DND-41 (cell line): ENCODE measurements at regions not wholly inside any gene's neighbourhood (a gene's known extent, or its start where the extent isn't known, plus 50 kb on each side); places are given as distances from the start of the nearest gene placed in this dataset.

Source experiments
- ATAC-seq: fragments of 200-7000 bp; cut with Tn5 transposase; 3 replicates; pipeline ENCODE4 v1.9.1; 2021; ENCODE audit warnings: low read depth; ENCODE audit not compliant: insufficient read depth
- DNase-seq: peaks from one replicate; pipeline ENCODE4 v3.0.0-alpha.2; 2020
- H2AFZ ChIP-seq: 2 replicates; pipeline ENCODE4 v1.6.0; 2012; ENCODE audit warnings: low read depth, low read length
- H3K27ac ChIP-seq: 2 replicates; pipeline ENCODE4 v1.5.1; 2012; ENCODE audit warnings: low read length, inconsistent platforms
- H3K27me3 ChIP-seq: fragments of 200-600 bp; sonication (generic); 2 replicates; pipeline ENCODE4 v1.6.0; 2012; ENCODE audit warnings: low read length, mild to moderate bottlenecking, inconsistent platforms; ENCODE audit not compliant: insufficient read depth, poor library complexity
- H3K36me3 ChIP-seq: 2 replicates; pipeline ENCODE4 v1.5.1; 2012; ENCODE audit warnings: low read length, inconsistent platforms; ENCODE audit not compliant: insufficient read depth
- H3K4me1 ChIP-seq: 2 replicates; pipeline ENCODE4 v1.5.1; 2012; ENCODE audit warnings: mild to moderate bottlenecking, low read length; ENCODE audit not compliant: insufficient read depth
- H3K4me2 ChIP-seq: 2 replicates; pipeline ENCODE4 v1.6.0; 2012; ENCODE audit warnings: mild to moderate bottlenecking, moderate library complexity, low read length, inconsistent platforms; ENCODE audit not compliant: insufficient read depth
- H3K4me3 ChIP-seq, 2 experiments: fragments of 200-600 bp in 1 of 2; shearing (Covaris generic) in 1 of 2; 2 replicates each; pipeline ENCODE4 v1.5.1; 2012 to 2016; ENCODE audit warnings: inconsistent platforms in 2 of 2, low read length in 2 of 2, mild to moderate bottlenecking in 2 of 2, low read depth in 1 of 2, moderate library complexity in 1 of 2
- H3K79me2 ChIP-seq: 2 replicates; pipeline ENCODE4 v1.6.0; 2012; ENCODE audit warnings: low read length, inconsistent platforms; ENCODE audit not compliant: insufficient read depth
- H3K9ac ChIP-seq: 2 replicates; pipeline ENCODE4 v1.6.0; 2012; ENCODE audit warnings: low read depth, mild to moderate bottlenecking, inconsistent platforms, low read length, moderate library complexity
- H3K9me3 ChIP-seq: 2 replicates; pipeline ENCODE4 v1.5.1; 2012; ENCODE audit warnings: low read length, moderate library complexity, mild to moderate bottlenecking, inconsistent platforms; ENCODE audit not compliant: insufficient read depth, severe bottlenecking
- H4K20me1 ChIP-seq: 2 replicates; pipeline ENCODE4 v1.6.0; 2012; ENCODE audit warnings: low read length; ENCODE audit not compliant: insufficient read depth
- EZH2 ChIP-seq: IDR thresholded peaks from 3 replicates; pipeline ENCODE4 v1.6.1; 2012; ENCODE audit warnings: borderline replicate concordance, low read depth, mild to moderate bottlenecking, moderate library complexity, low read length, inconsistent platforms; ENCODE audit not compliant: severe bottlenecking
- TF ChIP-seq, protein P1 (sequence below): IDR thresholded peaks from 2 replicates; pipeline ENCODE4 v1.5.1; 2012; ENCODE audit warnings: borderline replicate concordance, low read length, moderate library complexity, mild to moderate bottlenecking; ENCODE audit not compliant: poor library complexity, severe bottlenecking; ENCODE audit errors: extremely low read depth

- DNase-seq: no peak
- Histone ChIP-seq H3K4me1 (peaks cover 26% of the 10 kb centered on the region), H3K4me3 (no peak overlapping the region), H3K27ac (peak overlapping the region; percentile 59), H3K79me2 (no peaks in the 10 kb centered on the region), H3K4me2 (peak overlapping the region; percentile 57), H3K9me3 (peaks cover 2% of the 10 kb centered on the region), H3K27me3 (no peaks in the 10 kb centered on the region), H2AFZ (peak overlapping the region; percentile 69), H3K36me3 (no peaks in the 10 kb centered on the region), H3K9ac (peak overlapping the region; percentile 39; the same call in 1 of the 2 replicates), H4K20me1 (no peaks in the 10 kb centered on the region)
- ATAC-seq: peak; percentile 35; the same call in 1 of the 3 replicates
- TF ChIP-seq EZH2: no peak
- TF ChIP-seq, protein P1, sequence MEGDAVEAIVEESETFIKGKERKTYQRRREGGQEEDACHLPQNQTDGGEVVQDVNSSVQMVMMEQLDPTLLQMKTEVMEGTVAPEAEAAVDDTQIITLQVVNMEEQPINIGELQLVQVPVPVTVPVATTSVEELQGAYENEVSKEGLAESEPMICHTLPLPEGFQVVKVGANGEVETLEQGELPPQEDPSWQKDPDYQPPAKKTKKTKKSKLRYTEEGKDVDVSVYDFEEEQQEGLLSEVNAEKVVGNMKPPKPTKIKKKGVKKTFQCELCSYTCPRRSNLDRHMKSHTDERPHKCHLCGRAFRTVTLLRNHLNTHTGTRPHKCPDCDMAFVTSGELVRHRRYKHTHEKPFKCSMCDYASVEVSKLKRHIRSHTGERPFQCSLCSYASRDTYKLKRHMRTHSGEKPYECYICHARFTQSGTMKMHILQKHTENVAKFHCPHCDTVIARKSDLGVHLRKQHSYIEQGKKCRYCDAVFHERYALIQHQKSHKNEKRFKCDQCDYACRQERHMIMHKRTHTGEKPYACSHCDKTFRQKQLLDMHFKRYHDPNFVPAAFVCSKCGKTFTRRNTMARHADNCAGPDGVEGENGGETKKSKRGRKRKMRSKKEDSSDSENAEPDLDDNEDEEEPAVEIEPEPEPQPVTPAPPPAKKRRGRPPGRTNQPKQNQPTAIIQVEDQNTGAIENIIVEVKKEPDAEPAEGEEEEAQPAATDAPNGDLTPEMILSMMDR: no peak
Observed at GRCh38 chr5:50574121-50574520, 92.3 kb upstream of the PARP8 start.

DNA sequence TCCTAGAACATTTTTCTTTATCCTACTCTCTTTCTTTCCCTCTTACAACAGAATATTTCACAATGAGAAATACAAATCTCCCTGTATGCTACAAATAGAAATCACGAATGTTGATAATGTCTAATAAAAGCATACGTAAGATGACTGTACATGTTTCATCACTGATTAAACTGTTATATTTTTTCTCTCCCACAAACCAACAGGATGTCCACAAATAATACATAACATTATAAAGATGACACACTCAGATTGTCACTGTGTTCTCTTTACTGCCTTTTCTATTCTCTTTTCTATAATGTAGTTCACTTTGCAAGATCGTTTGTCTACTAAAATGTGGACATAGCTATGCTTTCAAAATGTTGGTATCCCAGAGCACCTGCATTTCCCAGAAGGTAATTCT is 90.7 kb upstream of the PARP8 start:
- H3K4me2 ChIP-seq: no peak overlapping the region

DNA sequence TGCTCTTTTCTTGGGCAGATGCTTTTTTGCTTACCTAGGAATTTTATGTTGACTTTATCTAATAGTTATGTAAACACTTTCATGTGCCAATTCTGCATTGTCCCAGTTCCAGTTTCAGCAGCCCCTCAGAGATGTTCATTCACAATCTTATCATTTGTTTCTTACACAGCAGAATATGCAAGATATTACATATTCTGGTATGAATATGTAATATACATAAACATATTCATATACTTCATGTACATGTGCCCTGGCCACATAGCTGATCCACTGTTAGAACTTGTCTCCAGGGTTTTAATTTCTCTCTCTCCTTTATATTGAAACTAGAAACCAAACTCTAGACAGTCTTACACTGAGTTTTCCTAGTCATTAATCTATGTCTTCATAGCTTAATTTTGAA is 90.2 kb upstream of the PARP8 start:
- Histone ChIP-seq H3K27ac (no peak overlapping the region), H3K36me3 (no peaks in the 10 kb centered on the region), H3K4me3 (no peak overlapping the region), H3K9me3 (no peaks in the 10 kb centered on the region), H3K27me3 (no peaks in the 10 kb centered on the region), H3K9ac (no peak overlapping the region), H3K79me2 (no peaks in the 10 kb centered on the region), H3K4me1 (peaks cover 26% of the 10 kb centered on the region), H3K4me2 (no peak overlapping the region), H2AFZ (no peak overlapping the region), H4K20me1 (no peaks in the 10 kb centered on the region)
- no peak for ATAC-seq
- TF ChIP-seq, protein P1: no peak
- TF ChIP-seq EZH2: no peak
- no peak for DNase-seq

More for the DNA sequence above, 90.7 kb upstream of the PARP8 start:
- Histone ChIP-seq H3K79me2 (no peaks in the 10 kb centered on the region), H3K9me3 (no peaks in the 10 kb centered on the region), H3K4me3 (no peak overlapping the region), H3K36me3 (no peaks in the 10 kb centered on the region), H3K27ac (no peak overlapping the region), H4K20me1 (no peaks in the 10 kb centered on the region), H2AFZ (no peak overlapping the region; the same call in none of the 2 replicates), H3K9ac (no peak overlapping the region), H3K4me1 (peaks cover 26% of the 10 kb centered on the region), H3K27me3 (no peaks in the 10 kb centered on the region)
- TF ChIP-seq, protein P1: no peak
- TF ChIP-seq EZH2: no peak
- no peak for ATAC-seq
- no peak for DNase-seq
